ENCODE measurements at regions not wholly inside any gene's neighbourhood (a gene's known extent, or its start where the extent isn't known, plus 50 kb on each side); places are given as distances from the start of the nearest gene placed in this dataset.

DNA sequence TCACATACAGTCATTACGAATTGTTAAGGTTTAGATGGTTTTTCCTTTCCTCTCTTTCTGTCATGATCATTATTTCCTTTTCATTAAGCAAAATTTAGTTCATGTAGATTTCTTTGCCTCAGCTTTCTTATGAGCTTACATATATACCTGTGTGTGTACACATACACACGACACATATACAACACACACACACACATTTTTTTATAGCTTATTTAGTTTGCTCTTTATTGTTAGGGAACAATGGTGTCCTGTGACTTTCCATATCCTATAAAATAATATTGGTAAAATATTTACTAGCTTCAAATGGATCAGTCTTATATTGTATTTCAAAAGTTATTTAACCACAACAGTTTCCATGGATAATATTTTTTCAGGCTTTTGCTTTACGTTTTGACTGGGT lies 840.7 kb downstream of the PCDH18 start:
- TF ChIP-seq, protein P1, sequence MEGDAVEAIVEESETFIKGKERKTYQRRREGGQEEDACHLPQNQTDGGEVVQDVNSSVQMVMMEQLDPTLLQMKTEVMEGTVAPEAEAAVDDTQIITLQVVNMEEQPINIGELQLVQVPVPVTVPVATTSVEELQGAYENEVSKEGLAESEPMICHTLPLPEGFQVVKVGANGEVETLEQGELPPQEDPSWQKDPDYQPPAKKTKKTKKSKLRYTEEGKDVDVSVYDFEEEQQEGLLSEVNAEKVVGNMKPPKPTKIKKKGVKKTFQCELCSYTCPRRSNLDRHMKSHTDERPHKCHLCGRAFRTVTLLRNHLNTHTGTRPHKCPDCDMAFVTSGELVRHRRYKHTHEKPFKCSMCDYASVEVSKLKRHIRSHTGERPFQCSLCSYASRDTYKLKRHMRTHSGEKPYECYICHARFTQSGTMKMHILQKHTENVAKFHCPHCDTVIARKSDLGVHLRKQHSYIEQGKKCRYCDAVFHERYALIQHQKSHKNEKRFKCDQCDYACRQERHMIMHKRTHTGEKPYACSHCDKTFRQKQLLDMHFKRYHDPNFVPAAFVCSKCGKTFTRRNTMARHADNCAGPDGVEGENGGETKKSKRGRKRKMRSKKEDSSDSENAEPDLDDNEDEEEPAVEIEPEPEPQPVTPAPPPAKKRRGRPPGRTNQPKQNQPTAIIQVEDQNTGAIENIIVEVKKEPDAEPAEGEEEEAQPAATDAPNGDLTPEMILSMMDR (IDR thresholded peaks at IDR 0.05) = no peak
- no peak for TF ChIP-seq EZH2 (IDR thresholded peaks at IDR 0.05)
- no peak for TF ChIP-seq EZH2phosphoT487 (IDR thresholded peaks at IDR 0.05)
